Endothelial cell of umbilical vein (primary cell): ENCODE measurements at regions not wholly inside any gene's neighbourhood (a gene's known extent, or its start where the extent isn't known, plus 50 kb on each side); places are given as distances from the start of the nearest gene placed in this dataset.

Experiments used
- BruUV-seq: library from RNA; stranded (reverse); fragments of 400-500 nt; replicated peaks from 2 replicates; lab custom pipeline; 2021; lab: Mats Ljungman, UMichigan
- CTCF ChIA-PET: fragments of 300-600, 350-600 bp; sonication (Branson Sonifier 250); formaldehyde crosslinking; loops from one replicate; lab custom pipeline; 2021; ENCODE audit warnings: antibody characterized with exemption, inconsistent platforms; lab: Charles Lee
- POLR2A ChIA-PET: fragments of 300-600, 350-600 bp; sonication (Branson Sonifier 250); formaldehyde crosslinking; loops from one replicate; lab custom pipeline; 2021; ENCODE audit warnings: antibody characterized with exemption, inconsistent platforms; lab: Charles Lee
- DNase-seq: peaks from one replicate; pipeline ENCODE4 v3.0.0-alpha.2; 2011; ENCODE audit warnings: low read depth, low spot score
- FAIRE-seq: peaks from 2 replicates; lab custom pipeline; 2011; peaks lifted over from hg19 to GRCh38; lab: Jason Lieb, UNC
- H2AFZ ChIP-seq: 2 replicates; pipeline ENCODE4 v1.6.0; 2012; ENCODE audit warnings: low read depth, low read length, control low read depth, inconsistent platforms
- H3K27ac ChIP-seq: 2 replicates; pipeline ENCODE4 v1.5.1; 2011; ENCODE audit warnings: low read depth, mild to moderate bottlenecking, control low read depth, low read length, moderate library complexity; ENCODE audit not compliant: insufficient read depth
- H3K27me3 ChIP-seq, 2 experiments: 2 replicates each; pipeline versions ENCODE4 v1.6.0 to v1.6.1; 2011; ENCODE audit warnings: low read length in 2 of 2, mixed read lengths in 1 of 2; ENCODE audit not compliant: control insufficient read depth in 2 of 2, insufficient read depth in 2 of 2
- H3K36me3 ChIP-seq, 2 experiments: 2 replicates in 1 of 2; 3 replicates in 1 of 2; pipeline ENCODE4 v1.5.1; 2011; ENCODE audit warnings: low read length in 2 of 2, mild to moderate bottlenecking in 1 of 2, moderate library complexity in 1 of 2; ENCODE audit not compliant: control insufficient read depth in 2 of 2, insufficient read depth in 2 of 2; ENCODE audit errors: extremely low read depth in 1 of 2
- H3K4me1 ChIP-seq: 3 replicates; pipeline ENCODE4 v1.5.1; 2011; ENCODE audit warnings: mild to moderate bottlenecking, low read length; ENCODE audit not compliant: control insufficient read depth, insufficient read depth; ENCODE audit errors: extremely low read depth
- H3K4me2 ChIP-seq: 2 replicates; pipeline ENCODE4 v1.6.1; 2011; ENCODE audit warnings: low read length, control low read depth, mixed read lengths; ENCODE audit not compliant: insufficient read depth
- H3K4me3 ChIP-seq, 3 experiments: fragments of 200-600 bp in 1 of 3; sonication (generic), shearing (Covaris generic) in 1 of 3; replicated peaks in 1 of 3; 2 replicates each; pipeline ENCODE4 v1.5.1; 2011 to 2016; ENCODE audit warnings: control low read depth in 3 of 3, low read length in 3 of 3, mild to moderate bottlenecking in 2 of 3, inconsistent platforms in 1 of 3, low read depth in 1 of 3, moderate library complexity in 1 of 3; ENCODE audit not compliant: insufficient read depth in 1 of 3
- H3K79me2 ChIP-seq: 2 replicates; pipeline ENCODE4 v1.6.0; 2012; ENCODE audit warnings: low read length, inconsistent platforms; ENCODE audit not compliant: control insufficient read depth, insufficient read depth
- H3K9ac ChIP-seq: replicated peaks from 2 replicates; pipeline ENCODE3; 2011; ENCODE audit warnings: low read length, control low read depth; ENCODE audit not compliant: insufficient read depth; ENCODE audit errors: extremely low read depth
- H3K9me1 ChIP-seq: replicated peaks from 3 replicates; pipeline ENCODE4 v1.6.0; 2011; ENCODE audit warnings: mild to moderate bottlenecking, low read length; ENCODE audit not compliant: control insufficient read depth, insufficient read depth; ENCODE audit errors: extremely low read depth
- H3K9me3 ChIP-seq: replicated peaks from 2 replicates; pipeline ENCODE4 v1.5.1; 2012; ENCODE audit warnings: low read length, inconsistent platforms; ENCODE audit not compliant: control insufficient read depth, insufficient read depth
- H4K20me1 ChIP-seq: replicated peaks from 2 replicates; pipeline ENCODE3; 2011; ENCODE audit warnings: mild to moderate bottlenecking, low read length; ENCODE audit not compliant: control insufficient read depth, insufficient read depth; ENCODE audit errors: extremely low read depth
- CTCF ChIP-seq, 2 donors: IDR thresholded peaks; 1 replicate in 1 of 2; 2 replicates in 1 of 2; pipeline ENCODE4 v1.5.1; 2011; ENCODE audit warnings: low read length in 2 of 2, mild to moderate bottlenecking in 2 of 2, moderate library complexity in 2 of 2, control low read depth in 1 of 2, inconsistent platforms in 1 of 2, low read depth in 1 of 2; ENCODE audit not compliant: insufficient read depth in 1 of 2; ENCODE audit errors: extremely low read depth in 1 of 2
- EZH2 ChIP-seq: IDR thresholded peaks from 2 replicates; pipeline ENCODE4 v1.6.1; 2012; ENCODE audit warnings: borderline replicate concordance, low read depth, mild to moderate bottlenecking, moderate library complexity, low read length, inconsistent platforms; ENCODE audit not compliant: severe bottlenecking
- FOS ChIP-seq: IDR thresholded peaks from 2 replicates; pipeline ENCODE4 v1.6.1; 2011; ENCODE audit warnings: mild to moderate bottlenecking, low read length, moderate library complexity, borderline replicate concordance; ENCODE audit not compliant: insufficient read depth
- JUN ChIP-seq: IDR thresholded peaks from 2 replicates; pipeline ENCODE4 v1.6.1; 2011; ENCODE audit warnings: borderline replicate concordance, low read depth; ENCODE audit not compliant: insufficient read length, insufficient read depth
- MAX ChIP-seq: IDR thresholded peaks from 2 replicates; pipeline ENCODE4 v1.6.1; 2011; ENCODE audit not compliant: insufficient read depth, insufficient read length
- MYC ChIP-seq: IDR thresholded peaks from one replicate; pipeline ENCODE4 v1.6.1; 2011; ENCODE audit warnings: mild to moderate bottlenecking, low read depth, low read length
- POLR2A ChIP-seq: IDR thresholded peaks from 2 replicates; pipeline ENCODE4 v1.6.1; 2012; ENCODE audit warnings: low read depth, mild to moderate bottlenecking, control low read depth, low read length
- POLR2AphosphoS5 ChIP-seq: IDR thresholded peaks from 2 replicates; pipeline ENCODE4 v1.6.1; 2012; ENCODE audit warnings: low read depth, mild to moderate bottlenecking, control low read depth, low read length, moderate library complexity; ENCODE audit not compliant: insufficient read depth
- dilution Hi-C: fragments of 300-500 bp; cut with MboI; formaldehyde crosslinking; loops from one replicate; pipeline ENCODE4 v1.15.0; 2019; ENCODE audit warnings: low sequenced_read_pairs; ENCODE audit not compliant: extremely low pct_ligation_motif_present
- intact Hi-C: fragments of 100-400 bp; cut with micrococcal nuclease; formaldehyde crosslinking; loops from one replicate; pipeline ENCODE4 v1.10.0; 2022

- no peaks in the 10 kb centered on the region for H3K9me3 ChIP-seq
- BruUV-seq: no TSS peak
- FAIRE-seq: peak; percentile 82
These were observed 101.1 kb upstream of the DCD start for GRCh38 chr12:54749191-54749818.

More at GRCh38 chr12:54749191-54749818, 101.1 kb upstream of the DCD start:
- POLR2A ChIA-PET: no interaction called here
- DNase-seq: peak; percentile 41
- Histone ChIP-seq H3K9me1 (no peaks in the 10 kb centered on the region), H3K79me2 (no peaks in the 10 kb centered on the region), H3K36me3 (no peaks in the 10 kb centered on the region), H3K4me1 (no peaks in the 10 kb centered on the region), H3K4me2 (no peak overlapping the region), H3K9ac (no peak overlapping the region), H3K27ac (no peak overlapping the region), H3K27me3 (peaks cover 0 to 2% of the 10 kb centered on the region in 2 experiments), H3K4me3 (no peak overlapping the region), H4K20me1 (no peaks in the 10 kb centered on the region), H2AFZ (no peak overlapping the region)
- CTCF ChIA-PET: interaction anchor here (0.7 to 4.8 kb wide), 22 partner anchors 9 to 440 kb away, joined by 3 to 136 read pairs (median 4); no protein-coding TSS in a partner anchor
- dilution Hi-C loops: no loop called here
- no peak for TF ChIP-seq POLR2AphosphoS5
- peak; percentile 53 to 57 for TF ChIP-seq CTCF (IDR thresholded peaks at IDR 0.05; ENCODE audit: extremely low read depth in 1 of 2, insufficient read depth in 1 of 2, low read depth in 1 of 2, low read length in 2 of 2)
- TF ChIP-seq POLR2A: no peak
- TF ChIP-seq MYC: no peak
- no peak for TF ChIP-seq JUN
- TF ChIP-seq EZH2: no peak
- no peak for TF ChIP-seq MAX
- TF ChIP-seq FOS: no peak
- intact Hi-C loops: loop anchor here (1.0 kb wide), 3 partner anchors 105 to 324 kb away; partner anchors contain the start of gene MUCL1
